ENCODE measurements at regions not wholly inside any gene's neighbourhood (a gene's known extent, or its start where the extent isn't known, plus 50 kb on each side); places are given as distances from the start of the nearest gene placed in this dataset.

GRCh38 chr5:61277190-61277589 lies 54.9 kb upstream of the ZSWIM6 start:
- no peaks in the 10 kb centered on the region for H3K9me1 ChIP-seq (ENCODE audit: control insufficient read depth, insufficient read depth, low read length)
- no peaks in the 10 kb centered on the region for H3K36me3 ChIP-seq (ENCODE audit: control insufficient read depth, insufficient read depth, low read length)
- no peak overlapping the region for H3K27ac ChIP-seq (ENCODE audit: extremely low read depth, low read depth, low read length)
- H3K9me3 ChIP-seq (replicated peaks; ENCODE audit: control insufficient read depth, insufficient read depth, low read depth, low read length): no peaks in the 10 kb centered on the region
- peaks cover 0 to 5% of the 10 kb centered on the region in 2 experiments; a peak in 2 of 5 replicates for H3K27me3 ChIP-seq (ENCODE audit: control insufficient read depth in 2 of 2, insufficient read depth in 2 of 2, low read length in 2 of 2)
- DNase-seq (ENCODE audit: extremely low read depth in 1 of 4, low spot score in 3 of 4): no peak
- no peak overlapping the region for H2AFZ ChIP-seq (ENCODE audit: low read depth, low read length)
- ChIA-PET CTCF (ENCODE audit: low intra/inter-chr PET ratio) (no interaction called here), POLR2A (no interaction called here)
- intact Hi-C loops (cut with micrococcal nuclease): no loop called here
- no peaks in the 10 kb centered on the region for H3K4me1 ChIP-seq (replicated peaks in 1 of 2; ENCODE audit: control insufficient read depth in 2 of 2, insufficient read depth in 2 of 2, low read length in 2 of 2)
- H3K4me2 ChIP-seq (ENCODE audit: insufficient read depth, low read length): no peak overlapping the region
- H3K9ac ChIP-seq (ENCODE audit: insufficient read depth in 1 of 2, low read depth in 2 of 2, low read length in 2 of 2): no peak overlapping the region
- H4K20me1 ChIP-seq (replicated peaks; ENCODE audit: control insufficient read depth, insufficient read depth, low read length): no peaks in the 10 kb centered on the region
- no TSS peak for BruUV-seq (replicated peaks)
- H3K4me3 ChIP-seq: no peak overlapping the region
- WGBS (ENCODE audit: insufficient coverage, low coverage, missing lambda C conversion rate): 6% methylated on average over 2 of the region's 2 CpGs
- FAIRE-seq: no peak
- no peaks in the 10 kb centered on the region for H3K79me2 ChIP-seq (ENCODE audit: control insufficient read depth, insufficient read depth, low read length)
- in situ Hi-C loops (cut with MboI): no loop called here
- no peak for ATAC-seq
- no peak for TF ChIP-seq NR2C2 (CRISPR knock-in tag; IDR thresholded peaks at IDR 0.05)
- TF ChIP-seq NR2C2 (tag; IDR thresholded peaks at IDR 0.05): no peak
- TF ChIP-seq CTCF (IDR thresholded peaks at IDR 0.05 in 2 of 3, conservative IDR thresholded peaks at IDR 0.05 in 1 of 3; ENCODE audit: insufficient read depth in 2 of 3, low read depth in 1 of 3, low read length in 3 of 3): peak in 1 of 3 experiments; percentile 13; a peak in 1 of 6 replicates
- no peak for TF ChIP-seq POLR2G (IDR thresholded peaks at IDR 0.05; ENCODE audit: low read depth, low read length)
- TF ChIP-seq RAD21 (CRISPR knock-in tag; conservative IDR thresholded peaks at IDR 0.05 in 1 of 2, IDR thresholded peaks at IDR 0.05 in 1 of 2): peak in 1 of 2 experiments; percentile 22; a peak in 2 of 4 replicates
- no peak for TF ChIP-seq XRCC5 (IDR thresholded peaks at IDR 0.05; ENCODE audit: low read depth, low read length)
- no peak for TF ChIP-seq BMI1 (IDR thresholded peaks at IDR 0.05; ENCODE audit: low read length)

All from K562 (cell line).